GM18951 (cell line): ENCODE measurements at regions not wholly inside any gene's neighbourhood (a gene's known extent, or its start where the extent isn't known, plus 50 kb on each side); places are given as distances from the start of the nearest gene placed in this dataset.

Experiments used
- POLR2A ChIP-seq: IDR thresholded peaks from 4 replicates; pipeline ENCODE4 v1.6.1; 2011; ENCODE audit warnings: mild to moderate bottlenecking; ENCODE audit not compliant: insufficient read length, insufficient read depth; ENCODE audit errors: extremely low read depth
- in situ Hi-C: fragments of 300-500 bp; cut with MboI; formaldehyde crosslinking; loops from one replicate; pipeline ENCODE4 v1.12.0; 2022; ENCODE audit warnings: low sequenced_read_pairs, mixed read lengths, inconsistent platforms; ENCODE audit not compliant: unreplicated experiment

GRCh38 chr22:34281738-34282137, 361.5 kb upstream of the LARGE1 start:
- TF ChIP-seq POLR2A: no peak
- in situ Hi-C loops: no loop called here

DNA sequence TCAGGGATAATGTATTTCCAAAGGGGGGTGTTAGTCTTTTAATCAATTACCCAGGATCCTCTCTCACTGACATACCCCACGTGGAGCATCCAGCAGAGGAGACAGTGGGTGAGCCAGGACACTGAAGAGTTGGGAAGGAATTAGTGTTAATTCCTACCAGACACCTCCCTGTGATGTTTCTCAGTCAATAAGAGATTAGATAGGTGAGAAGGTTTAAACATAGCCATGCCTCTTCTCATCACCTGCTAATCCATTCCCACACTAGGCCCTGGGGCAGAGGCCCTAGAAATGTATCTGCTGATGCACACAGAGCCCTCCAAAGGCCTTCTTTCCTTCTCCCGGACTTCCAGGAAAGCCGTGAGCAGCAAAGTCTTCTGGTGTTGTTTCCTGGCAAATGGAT, 363.6 kb upstream of the LARGE1 start:
- in situ Hi-C loops: no loop called here

GRCh38 chr22:34293324-34293723, 373.0 kb upstream of the LARGE1 start:
- no peak for TF ChIP-seq POLR2A

More for the DNA sequence above, 363.6 kb upstream of the LARGE1 start:
- TF ChIP-seq POLR2A: no peak

DNA sequence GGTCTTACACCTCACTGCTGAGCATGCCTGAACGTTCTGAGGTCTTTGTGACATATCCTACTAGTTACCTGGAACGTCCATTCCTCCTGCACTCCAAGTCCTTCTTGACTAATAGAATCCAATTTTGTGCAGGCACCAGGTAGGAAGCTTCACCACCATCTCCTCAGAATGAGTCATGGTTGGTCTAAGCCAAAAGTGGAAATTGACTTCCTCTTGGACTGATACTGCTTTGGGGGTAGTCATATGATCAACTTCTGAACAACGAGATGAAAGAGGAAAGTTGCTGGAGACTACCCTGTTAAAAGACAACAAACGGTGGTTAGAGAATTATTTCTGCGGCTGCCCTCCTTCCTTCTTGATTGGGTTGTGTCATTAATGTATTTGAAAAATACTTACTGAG, 374.2 kb upstream of the LARGE1 start:
- no peak for TF ChIP-seq POLR2A
- in situ Hi-C loops: no loop called here

More at GRCh38 chr22:34293324-34293723, 373.0 kb upstream of the LARGE1 start:
- in situ Hi-C loops: no loop called here

GRCh38 chr22:34294986-34295385, 374.7 kb upstream of the LARGE1 start:
- TF ChIP-seq POLR2A: no peak
- in situ Hi-C loops: no loop called here

GRCh38 chr22:34296461-34296860, 376.2 kb upstream of the LARGE1 start:
- in situ Hi-C loops: no loop called here
- TF ChIP-seq POLR2A: no peak

- no peak for TF ChIP-seq POLR2A
- in situ Hi-C loops: no loop called here
These were observed 377.4 kb upstream of the LARGE1 start for GRCh38 chr22:34297536-34298120.

- in situ Hi-C loops: no loop called here
- no peak for TF ChIP-seq POLR2A
These were observed 379.2 kb upstream of the LARGE1 start for GRCh38 chr22:34299496-34299895.

GRCh38 chr22:34301569-34301968, 381.3 kb upstream of the LARGE1 start:
- TF ChIP-seq POLR2A: no peak
- in situ Hi-C loops: no loop called here

DNA sequence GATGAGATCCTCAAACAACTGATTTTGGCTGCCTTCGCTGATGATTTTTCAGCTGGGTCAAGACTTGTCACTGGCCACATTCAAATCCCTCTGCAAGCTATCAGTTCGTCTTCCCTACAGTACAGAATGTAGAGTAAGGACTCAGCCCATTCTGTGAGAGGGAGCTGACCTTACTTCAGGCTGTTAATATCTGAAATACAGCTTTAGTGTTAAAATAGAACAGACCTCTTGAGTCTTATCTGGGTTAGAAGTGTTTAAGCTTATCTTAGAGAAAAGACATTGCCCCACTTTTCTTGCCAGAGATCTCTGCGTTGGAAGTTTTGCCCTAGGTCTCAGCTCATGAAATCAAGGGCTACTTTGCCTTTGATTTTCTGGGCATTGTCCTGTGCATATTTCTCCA, 383.4 kb upstream of the LARGE1 start:
- in situ Hi-C loops: no loop called here

DNA sequence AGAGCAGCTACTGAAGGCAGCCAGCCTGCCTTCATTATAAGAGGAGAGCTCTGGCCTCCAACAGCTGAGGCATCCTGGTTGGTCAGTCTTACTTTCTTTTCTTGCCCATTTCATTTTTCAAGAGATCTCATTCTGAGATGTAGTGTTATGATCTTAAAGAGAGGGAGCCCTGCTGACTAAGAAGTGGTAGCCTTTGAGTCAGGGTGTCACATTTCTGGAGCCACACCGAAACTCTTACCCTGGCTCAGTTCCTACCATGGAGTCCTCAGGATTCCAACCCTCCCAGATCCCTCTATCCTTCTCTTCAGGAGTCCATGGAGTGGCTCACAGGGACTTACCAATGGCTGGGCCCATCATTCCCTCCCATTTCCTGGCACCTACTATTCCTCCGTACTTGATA, 386.1 kb upstream of the LARGE1 start:
- in situ Hi-C loops: no loop called here

More for the DNA sequence above, 383.4 kb upstream of the LARGE1 start:
- TF ChIP-seq POLR2A: no peak

GRCh38 chr22:34308101-34308500, 387.8 kb upstream of the LARGE1 start:
- in situ Hi-C loops: no loop called here
- no peak for TF ChIP-seq POLR2A

More for the DNA sequence above, 386.1 kb upstream of the LARGE1 start:
- no peak for TF ChIP-seq POLR2A

DNA sequence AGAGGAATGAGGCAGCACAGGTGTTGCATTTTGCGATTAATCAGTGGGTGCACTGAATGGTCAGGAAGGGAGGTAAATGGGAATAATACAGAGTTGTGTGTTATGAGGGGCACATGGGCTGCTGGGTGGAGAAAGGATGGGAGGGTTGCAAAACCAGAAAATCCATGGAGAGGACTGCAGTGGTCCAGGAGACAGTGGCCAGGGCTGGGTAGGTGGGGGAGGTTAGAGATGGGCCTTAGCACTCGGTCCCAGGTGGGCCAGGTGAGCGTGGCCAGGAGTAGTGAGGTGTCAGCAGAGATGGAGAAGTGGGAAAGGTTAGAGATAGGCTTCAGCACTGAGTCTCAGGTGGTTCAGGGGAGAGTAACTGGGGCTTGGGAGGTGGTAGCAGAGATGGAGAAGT, 399.1 kb upstream of the LARGE1 start:
- in situ Hi-C loops: no loop called here
- no peak for TF ChIP-seq POLR2A

DNA sequence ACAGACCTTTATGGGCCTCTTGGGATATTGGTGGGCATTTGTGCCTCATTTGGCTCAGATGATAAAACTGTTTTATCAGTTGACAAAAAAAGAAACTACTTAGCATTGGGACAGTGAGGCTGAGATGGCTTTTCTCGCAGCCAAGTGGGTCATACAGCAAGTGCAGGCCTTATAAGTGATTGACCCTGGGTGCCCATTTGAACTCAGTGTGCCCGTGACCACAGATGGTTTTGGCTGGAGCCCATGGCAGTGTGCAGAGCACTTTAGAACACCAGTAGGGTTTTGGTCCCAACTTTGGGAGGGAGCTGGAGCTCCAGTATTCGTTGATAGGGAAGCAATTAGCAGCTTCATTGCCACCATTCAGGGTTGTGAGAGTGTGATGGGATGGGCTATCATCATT, 404.5 kb upstream of the LARGE1 start:
- in situ Hi-C loops: no loop called here
- no peak for TF ChIP-seq POLR2A

DNA sequence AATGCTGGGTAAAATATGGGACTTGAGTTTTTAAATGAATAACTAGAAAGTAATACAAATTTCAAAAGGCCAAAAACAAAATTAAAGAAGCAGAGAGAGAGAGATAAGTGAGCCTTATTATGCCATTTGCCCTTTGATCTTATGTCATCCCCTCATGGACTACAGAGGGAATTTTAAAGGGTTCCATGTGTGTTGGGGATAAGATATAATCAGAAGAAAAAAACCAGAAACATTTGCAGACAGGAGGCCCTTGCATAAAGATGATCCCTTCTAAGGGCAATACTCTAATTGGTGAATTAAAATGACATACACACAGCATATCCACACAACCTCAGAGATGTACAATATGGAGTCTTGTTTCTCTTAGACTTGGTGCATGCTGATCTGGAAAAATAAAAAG, 406.6 kb upstream of the LARGE1 start:
- TF ChIP-seq POLR2A: no peak
- in situ Hi-C loops: no loop called here

DNA sequence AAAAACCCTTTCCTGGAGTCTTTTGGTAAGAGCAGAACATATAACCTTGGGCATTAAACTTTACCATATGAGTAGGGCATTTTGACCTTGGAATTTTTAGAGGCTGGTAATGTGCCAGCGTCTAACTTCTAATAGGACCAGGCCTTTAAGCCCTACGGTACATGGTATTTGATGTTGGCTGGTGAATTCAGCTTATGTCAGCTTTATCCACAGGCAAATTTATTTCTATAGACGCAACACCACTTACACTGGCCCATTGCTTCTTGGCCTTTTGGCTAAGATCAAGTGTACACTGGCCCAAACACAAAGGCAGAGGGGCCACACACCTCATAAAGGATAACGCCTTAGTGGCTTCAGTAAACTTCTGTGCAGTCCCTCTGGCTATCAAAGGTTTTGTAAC, 410.2 kb upstream of the LARGE1 start:
- TF ChIP-seq POLR2A: no peak
- in situ Hi-C loops: no loop called here
